ENCODE measurements at regions not wholly inside any gene's neighbourhood (a gene's known extent, or its start where the extent isn't known, plus 50 kb on each side); places are given as distances from the start of the nearest gene placed in this dataset.

- TF ChIP-seq CTCF (IDR thresholded peaks at IDR 0.05; ENCODE audit: insufficient read depth, low read length, poor library complexity, severe bottlenecking) (no peak), EZH2phosphoT487 (conservative IDR thresholded peaks at IDR 0.05; ENCODE audit: low read length) (no peak)
- Histone ChIP-seq H3K9ac (ENCODE audit: low read length) (no peak overlapping the region), H2AFZ (ENCODE audit: low read depth, low read length, severe bottlenecking) (no peak overlapping the region), H3K4me2 (ENCODE audit: low read depth, low read length, poor library complexity, severe bottlenecking) (no peak overlapping the region), H3K79me2 (ENCODE audit: insufficient read depth, low read length) (no peaks in the 10 kb centered on the region), H3K27ac (ENCODE audit: low read depth, low read length) (no peak overlapping the region), H3F3A (ENCODE audit: insufficient read depth) (no peaks in the 10 kb centered on the region), H3K9me2 (replicated peaks; ENCODE audit: insufficient read depth, low read length) (no peaks in the 10 kb centered on the region), H3K36me3 (ENCODE audit: low read length) (no peaks in the 10 kb centered on the region), H3K4me3 (ENCODE audit: insufficient read depth, low read length, poor library complexity, severe bottlenecking) (no peak overlapping the region), H3K27me3 (ENCODE audit: low read length) (no peaks in the 10 kb centered on the region), H3K9me3 (ENCODE audit: insufficient read depth, low read length) (no peaks in the 10 kb centered on the region), H4K20me1 (ENCODE audit: low read depth, low read length) (no peaks in the 10 kb centered on the region)
These were observed 571.4 kb downstream of the HTR7 start for GRCh38 chr10:90286406-90286805.

GRCh38 chr10:90286941-90287340 is 570.9 kb downstream of the HTR7 start:
- H3K9ac ChIP-seq (ENCODE audit: low read length) = no peak overlapping the region
- H4K20me1 ChIP-seq (ENCODE audit: low read depth, low read length) = no peaks in the 10 kb centered on the region
- H3K9me2 ChIP-seq (replicated peaks; ENCODE audit: insufficient read depth, low read length) = no peaks in the 10 kb centered on the region
- H3K4me2 ChIP-seq (ENCODE audit: low read depth, low read length, poor library complexity, severe bottlenecking) = no peak overlapping the region
- H3K36me3 ChIP-seq (ENCODE audit: low read length) = no peaks in the 10 kb centered on the region
- H3K4me3 ChIP-seq (ENCODE audit: insufficient read depth, low read length, poor library complexity, severe bottlenecking) = no peak overlapping the region
- no peaks in the 10 kb centered on the region for H3F3A ChIP-seq (ENCODE audit: insufficient read depth)
- H2AFZ ChIP-seq (ENCODE audit: low read depth, low read length, severe bottlenecking) = no peak overlapping the region
- no peaks in the 10 kb centered on the region for H3K9me3 ChIP-seq (ENCODE audit: insufficient read depth, low read length)
- no peak overlapping the region for H3K27ac ChIP-seq (ENCODE audit: low read depth, low read length)
- no peaks in the 10 kb centered on the region for H3K27me3 ChIP-seq (ENCODE audit: low read length)
- H3K79me2 ChIP-seq (ENCODE audit: insufficient read depth, low read length) = no peaks in the 10 kb centered on the region
- no peak for TF ChIP-seq CTCF (IDR thresholded peaks at IDR 0.05; ENCODE audit: insufficient read depth, low read length, poor library complexity, severe bottlenecking)
- no peak for TF ChIP-seq EZH2phosphoT487 (conservative IDR thresholded peaks at IDR 0.05; ENCODE audit: low read length)

GRCh38 chr10:90288391-90288933 is 569.4 kb downstream of the HTR7 start:
- Histone ChIP-seq H3K79me2 (ENCODE audit: insufficient read depth, low read length) (no peaks in the 10 kb centered on the region), H3K4me2 (ENCODE audit: low read depth, low read length, poor library complexity, severe bottlenecking) (no peak overlapping the region), H3K27me3 (ENCODE audit: low read length) (no peaks in the 10 kb centered on the region), H3K4me3 (ENCODE audit: insufficient read depth, low read length, poor library complexity, severe bottlenecking) (no peak overlapping the region), H3K9me2 (replicated peaks; ENCODE audit: insufficient read depth, low read length) (no peaks in the 10 kb centered on the region), H3K36me3 (ENCODE audit: low read length) (no peaks in the 10 kb centered on the region), H3F3A (ENCODE audit: insufficient read depth) (no peaks in the 10 kb centered on the region), H4K20me1 (ENCODE audit: low read depth, low read length) (no peaks in the 10 kb centered on the region), H3K9me3 (ENCODE audit: insufficient read depth, low read length) (no peaks in the 10 kb centered on the region), H2AFZ (ENCODE audit: low read depth, low read length, severe bottlenecking) (no peak overlapping the region), H3K27ac (ENCODE audit: low read depth, low read length) (no peak overlapping the region), H3K9ac (ENCODE audit: low read length) (no peak overlapping the region)
- no peak for TF ChIP-seq EZH2phosphoT487 (conservative IDR thresholded peaks at IDR 0.05; ENCODE audit: low read length)
- TF ChIP-seq CTCF (IDR thresholded peaks at IDR 0.05; ENCODE audit: insufficient read depth, low read length, poor library complexity, severe bottlenecking) = no peak

All from SU-DHL-6 (cell line).